Activated naive CD4-positive, alpha-beta T cell treated with anti-CD3 and anti-CD28 coated beads, Interleukin-2, amount 50 U/mL, for 24 hours (primary cell): ENCODE measurements at regions not wholly inside any gene's neighbourhood (a gene's known extent, or its start where the extent isn't known, plus 50 kb on each side); places are given as distances from the start of the nearest gene placed in this dataset.
"Not testable (repeated sequence)": the region's sequence is repeated elsewhere in the genome, so short reads cannot be mapped to it uniquely, and the experiment has no call there.

Experiments
- H3K27ac Mint-ChIP-seq: one replicate; pipeline ENCODE4 v1.8.0; 2021; ENCODE audit warnings: mild to moderate bottlenecking, mixed read lengths
- H3K27me3 Mint-ChIP-seq: one replicate; pipeline ENCODE4 v1.8.0; 2021; ENCODE audit warnings: mixed read lengths
- H3K36me3 Mint-ChIP-seq: one replicate; pipeline ENCODE4 v1.8.0; 2021; ENCODE audit warnings: mixed read lengths
- H3K4me1 Mint-ChIP-seq: one replicate; pipeline ENCODE4 v1.8.0; 2021; ENCODE audit warnings: mixed read lengths
- H3K4me3 Mint-ChIP-seq: one replicate; pipeline ENCODE4 v1.8.0; 2021; ENCODE audit warnings: mild to moderate bottlenecking, mixed read lengths
- H3K9me3 Mint-ChIP-seq: one replicate; pipeline ENCODE4 v1.8.0; 2021; ENCODE audit warnings: mixed read lengths

DNA sequence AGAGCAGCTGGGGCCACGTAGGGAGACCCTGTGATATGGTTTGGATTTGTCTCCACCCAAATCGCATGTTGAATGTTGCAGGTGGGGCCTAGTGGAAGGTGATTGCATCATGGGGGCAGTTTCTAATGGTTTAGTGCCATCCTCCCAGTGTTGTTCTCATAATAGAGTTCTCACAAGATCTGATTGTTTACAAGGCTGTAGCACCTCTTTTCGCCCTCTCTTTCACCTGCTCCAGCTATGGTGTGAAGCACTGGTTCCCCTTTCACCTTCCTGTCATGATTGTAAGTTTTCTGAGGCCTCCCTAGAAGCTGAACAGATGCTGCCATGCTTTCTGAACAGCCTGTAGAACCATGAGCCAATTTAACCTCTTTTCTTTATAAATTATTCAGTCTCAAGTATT lies 198.9 kb upstream of the CBLB start:
- no peak overlapping the region for H3K27ac Mint-ChIP-seq
- H3K9me3 Mint-ChIP-seq, result peaks cover 17% of the 10 kb centered on the region
- H3K4me1 Mint-ChIP-seq, result peaks cover 10% of the 10 kb centered on the region
- peaks cover 2% of the 10 kb centered on the region for H3K36me3 Mint-ChIP-seq
- H3K27me3 Mint-ChIP-seq, result no peaks in the 10 kb centered on the region
- no peak overlapping the region for H3K4me3 Mint-ChIP-seq

DNA sequence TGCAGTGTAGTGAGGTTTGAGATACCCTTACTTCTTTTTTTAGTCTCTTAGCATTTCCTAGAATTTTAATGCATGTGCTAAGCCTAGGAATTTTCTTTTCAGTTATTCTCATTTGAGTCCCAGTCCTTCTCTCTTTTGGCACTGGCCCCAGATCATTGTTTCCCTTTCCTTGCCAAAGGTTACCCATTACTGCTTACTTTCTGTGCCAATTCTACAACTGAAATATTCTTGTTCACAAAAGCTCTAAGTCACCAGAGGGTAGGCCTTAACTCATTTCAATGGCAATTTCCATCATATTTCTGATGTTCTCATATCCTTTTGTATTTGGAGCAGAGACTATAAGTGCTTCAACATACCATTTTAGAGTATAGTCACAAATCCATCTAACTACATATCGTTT lies 199.6 kb upstream of the CBLB start:
- Mint-ChIP-seq H3K4me3 (peak overlapping the region; percentile 35), H3K9me3 (peaks cover 17% of the 10 kb centered on the region), H3K4me1 (peaks cover 10% of the 10 kb centered on the region), H3K36me3 (peaks cover 2% of the 10 kb centered on the region), H3K27ac (peak overlapping the region; percentile 56), H3K27me3 (no peaks in the 10 kb centered on the region)

DNA sequence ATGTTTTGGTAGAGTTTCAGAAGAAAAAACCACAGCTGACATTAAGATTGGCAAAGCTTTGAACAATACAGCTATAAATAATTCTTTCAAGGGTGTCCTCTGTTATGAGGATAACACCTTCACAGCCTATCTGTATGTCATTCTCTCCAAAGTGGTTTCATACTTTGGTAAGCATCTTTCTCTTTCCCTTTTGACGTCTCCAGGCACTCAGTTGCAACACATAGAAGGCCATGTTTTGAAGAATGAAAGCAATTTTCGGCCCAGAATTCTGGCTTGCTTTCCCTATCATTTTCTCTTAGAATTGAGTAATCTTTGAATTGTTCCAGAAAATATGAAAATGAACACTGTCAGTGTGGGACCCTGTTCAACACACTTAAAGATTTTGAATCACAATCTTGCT lies 200.0 kb upstream of the CBLB start:
- no peaks in the 10 kb centered on the region for H3K27me3 Mint-ChIP-seq
- H3K4me1 Mint-ChIP-seq, result peaks cover 10% of the 10 kb centered on the region
- H3K27ac Mint-ChIP-seq, result peak overlapping the region; percentile 56
- H3K36me3 Mint-ChIP-seq, result peaks cover 2% of the 10 kb centered on the region
- peak overlapping the region; percentile 35 for H3K4me3 Mint-ChIP-seq
- peaks cover 14% of the 10 kb centered on the region for H3K9me3 Mint-ChIP-seq

DNA sequence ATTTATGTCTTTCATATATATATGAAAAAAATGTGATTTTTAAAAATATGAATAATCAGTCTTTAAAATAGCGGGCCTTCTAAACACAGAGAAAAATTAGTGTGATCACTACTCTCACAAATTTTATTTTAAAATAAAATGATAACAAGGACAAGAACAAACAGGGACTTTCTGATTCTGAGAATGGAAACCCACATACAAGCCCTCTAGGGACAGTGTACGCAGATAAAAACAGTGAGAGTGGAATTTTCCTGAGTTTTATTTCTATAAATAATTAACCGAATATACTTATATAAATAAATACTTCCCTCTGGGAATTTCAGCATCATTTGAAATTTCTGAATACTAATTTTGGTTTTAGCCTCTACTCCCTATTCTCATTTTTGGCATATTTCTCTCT lies 201.4 kb upstream of the CBLB start:
- Mint-ChIP-seq H3K4me3 (no peak overlapping the region), H3K36me3 (peaks cover 2% of the 10 kb centered on the region), H3K9me3 (peaks cover 9% of the 10 kb centered on the region), H3K27me3 (no peaks in the 10 kb centered on the region), H3K4me1 (peaks cover 10% of the 10 kb centered on the region), H3K27ac (peak overlapping the region; percentile 83)

DNA sequence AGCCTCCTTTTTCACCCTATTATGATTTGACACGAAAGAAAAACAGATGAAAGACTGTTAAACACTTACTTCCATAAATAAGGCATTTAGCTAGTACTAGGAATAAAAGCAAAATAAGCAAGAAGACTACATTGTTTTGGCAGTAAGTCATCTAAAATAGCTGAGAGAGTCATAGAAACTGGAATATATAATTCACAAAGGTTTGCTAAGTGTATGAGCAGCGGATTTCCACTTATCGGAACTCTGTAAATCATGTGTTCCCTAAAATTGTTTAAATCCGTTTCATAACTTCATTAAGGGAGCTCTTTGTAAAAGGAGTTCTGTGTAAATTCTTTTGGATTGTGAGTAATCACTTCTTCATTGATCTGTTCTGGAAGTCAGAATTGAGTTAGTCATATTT lies 202.5 kb upstream of the CBLB start:
- peaks cover 9% of the 10 kb centered on the region for H3K9me3 Mint-ChIP-seq
- H3K36me3 Mint-ChIP-seq, result peaks cover 2% of the 10 kb centered on the region
- peaks cover 10% of the 10 kb centered on the region for H3K4me1 Mint-ChIP-seq
- no peak overlapping the region for H3K27ac Mint-ChIP-seq
- H3K4me3 Mint-ChIP-seq, result no peak overlapping the region
- H3K27me3 Mint-ChIP-seq, result no peaks in the 10 kb centered on the region

DNA sequence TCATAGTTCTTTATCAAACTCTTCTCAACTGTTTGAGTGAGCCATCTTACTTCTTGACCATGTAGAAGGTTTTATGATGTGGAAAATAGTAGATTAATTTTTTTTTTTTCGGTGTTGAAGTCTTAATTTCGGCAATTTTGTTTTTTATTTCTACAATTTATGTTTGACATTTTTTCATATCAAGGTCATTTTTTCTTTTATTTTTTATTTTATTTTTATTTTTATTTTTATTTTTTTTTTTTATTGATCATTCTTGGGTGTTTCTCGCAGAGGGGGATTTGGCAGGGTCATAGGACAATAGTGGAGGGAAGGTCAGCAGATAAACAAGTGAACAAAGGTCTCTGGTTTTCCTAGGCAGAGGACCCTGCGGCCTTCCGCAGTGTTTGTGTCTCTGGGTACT lies 203.8 kb upstream of the CBLB start:
- H3K36me3 Mint-ChIP-seq, H3K4me3 Mint-ChIP-seq, H3K27ac Mint-ChIP-seq, H3K9me3 Mint-ChIP-seq, H3K4me1 Mint-ChIP-seq, H3K27me3 Mint-ChIP-seq: not testable (repeated sequence)

DNA sequence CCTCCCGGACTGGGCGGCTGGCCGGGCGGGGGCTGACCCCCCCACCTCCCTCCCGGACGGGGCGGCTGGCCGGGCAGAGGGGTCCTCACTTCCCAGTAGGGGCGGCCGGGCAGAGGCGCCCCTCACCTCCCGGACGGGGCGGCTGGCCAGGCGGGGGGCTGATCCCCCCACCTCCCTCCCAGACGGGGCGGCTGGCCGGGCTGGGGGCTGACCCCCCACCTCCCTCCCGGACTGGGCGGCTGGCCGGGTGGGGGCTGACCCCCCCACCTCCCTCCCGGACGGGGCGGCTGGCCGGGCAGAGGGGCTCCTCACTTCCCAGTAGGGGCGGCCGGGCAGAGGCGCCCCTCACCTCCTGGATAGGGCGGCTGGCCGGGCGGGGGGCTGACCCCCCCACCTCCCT lies 205.0 kb upstream of the CBLB start:
- not testable (repeated sequence) for H3K4me1 Mint-ChIP-seq, H3K4me3 Mint-ChIP-seq, H3K27me3 Mint-ChIP-seq, H3K27ac Mint-ChIP-seq, H3K9me3 Mint-ChIP-seq, H3K36me3 Mint-ChIP-seq

DNA sequence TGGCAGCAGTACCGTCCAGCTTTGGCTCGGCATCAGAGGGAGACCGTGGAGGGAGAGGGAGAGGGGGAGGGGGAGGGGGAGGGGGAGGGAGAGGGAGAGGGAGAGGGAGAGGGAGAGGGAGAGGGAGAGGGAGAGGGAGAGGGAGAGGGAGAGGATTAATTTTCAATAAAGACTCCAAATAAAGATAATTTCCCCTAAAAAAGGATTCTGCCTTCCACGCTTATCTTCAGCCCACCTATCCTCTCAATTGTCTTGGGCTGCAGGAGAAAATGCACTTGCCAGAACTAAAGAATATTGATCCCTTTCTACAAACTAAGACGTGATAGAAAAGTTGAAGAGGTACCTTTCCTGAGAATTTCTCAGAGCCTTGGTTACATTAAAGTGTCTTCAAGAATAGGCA lies 206.9 kb upstream of the CBLB start:
- not testable (repeated sequence) for H3K4me1 Mint-ChIP-seq, H3K27ac Mint-ChIP-seq, H3K27me3 Mint-ChIP-seq, H3K4me3 Mint-ChIP-seq, H3K9me3 Mint-ChIP-seq, H3K36me3 Mint-ChIP-seq

DNA sequence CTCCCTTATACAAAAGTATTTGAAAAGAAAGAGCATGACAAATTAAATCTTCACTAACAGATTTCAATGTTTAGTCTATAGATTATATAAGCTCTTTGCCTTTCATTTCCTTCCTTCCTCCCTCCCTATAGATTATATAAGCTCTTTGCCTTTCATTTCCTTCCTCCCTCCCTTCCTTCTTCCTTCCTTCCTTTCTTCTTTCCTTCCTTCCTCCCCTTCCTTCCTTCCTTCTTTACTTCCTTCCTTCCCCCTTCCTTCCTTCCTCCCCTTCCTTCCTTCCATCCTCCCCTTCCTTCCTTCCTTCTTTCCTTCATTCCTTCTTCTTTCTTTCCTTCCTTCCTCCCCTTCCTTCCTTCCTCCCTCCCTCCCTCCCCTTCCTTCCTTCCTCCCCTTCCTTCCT lies 209.8 kb upstream of the CBLB start:
- H3K27ac Mint-ChIP-seq, result no peak overlapping the region
- H3K36me3 Mint-ChIP-seq, result no peaks in the 10 kb centered on the region
- no peak overlapping the region for H3K4me3 Mint-ChIP-seq
- H3K4me1 Mint-ChIP-seq, result peaks cover 3% of the 10 kb centered on the region
- H3K9me3 Mint-ChIP-seq, result no peaks in the 10 kb centered on the region
- H3K27me3 Mint-ChIP-seq, result no peaks in the 10 kb centered on the region

DNA sequence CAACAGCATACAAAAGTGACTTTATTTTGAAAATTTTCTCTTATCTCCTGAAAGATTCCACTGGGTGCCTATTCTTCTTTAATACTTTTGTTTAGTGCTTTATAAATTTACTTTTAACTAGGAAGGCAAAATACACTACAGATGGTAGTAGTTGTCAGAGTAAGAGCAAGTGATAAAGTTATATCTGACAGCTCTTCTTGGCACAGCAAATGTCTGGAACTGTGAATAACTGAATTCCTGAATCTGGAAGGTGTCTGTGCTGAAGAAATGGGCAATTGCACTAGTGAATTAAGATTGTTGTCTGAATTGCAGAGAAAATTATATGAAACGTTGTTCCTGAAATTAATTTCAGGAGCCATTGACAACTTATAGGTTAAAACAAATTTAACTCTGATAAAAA lies 213.8 kb upstream of the CBLB start:
- H3K27me3 Mint-ChIP-seq, result no peaks in the 10 kb centered on the region
- H3K36me3 Mint-ChIP-seq, result no peaks in the 10 kb centered on the region
- H3K4me3 Mint-ChIP-seq, result no peak overlapping the region
- peaks cover 3% of the 10 kb centered on the region for H3K4me1 Mint-ChIP-seq
- no peak overlapping the region for H3K27ac Mint-ChIP-seq
- no peaks in the 10 kb centered on the region for H3K9me3 Mint-ChIP-seq

DNA sequence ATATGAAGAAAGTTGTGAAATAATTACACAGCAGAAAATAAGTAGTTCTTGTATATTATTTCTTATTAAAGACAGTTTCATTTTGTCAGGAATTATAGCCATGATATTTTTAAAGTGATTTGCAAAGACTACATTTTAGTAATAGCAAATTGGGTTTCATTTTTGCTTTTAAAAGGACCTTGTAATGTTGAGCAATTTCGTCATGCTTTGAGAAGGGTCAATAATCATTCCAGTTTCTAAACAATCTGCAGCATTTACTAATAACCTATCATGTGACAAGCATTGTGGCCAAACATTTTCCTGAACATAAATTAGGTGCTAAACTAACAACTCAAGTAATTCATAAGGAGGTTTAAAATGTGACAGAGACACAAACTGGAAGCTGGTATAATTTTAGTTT lies 214.4 kb upstream of the CBLB start:
- Mint-ChIP-seq H3K27ac (no peak overlapping the region), H3K4me1 (peaks cover 3% of the 10 kb centered on the region), H3K36me3 (no peaks in the 10 kb centered on the region), H3K9me3 (no peaks in the 10 kb centered on the region), H3K4me3 (no peak overlapping the region), H3K27me3 (no peaks in the 10 kb centered on the region)

DNA sequence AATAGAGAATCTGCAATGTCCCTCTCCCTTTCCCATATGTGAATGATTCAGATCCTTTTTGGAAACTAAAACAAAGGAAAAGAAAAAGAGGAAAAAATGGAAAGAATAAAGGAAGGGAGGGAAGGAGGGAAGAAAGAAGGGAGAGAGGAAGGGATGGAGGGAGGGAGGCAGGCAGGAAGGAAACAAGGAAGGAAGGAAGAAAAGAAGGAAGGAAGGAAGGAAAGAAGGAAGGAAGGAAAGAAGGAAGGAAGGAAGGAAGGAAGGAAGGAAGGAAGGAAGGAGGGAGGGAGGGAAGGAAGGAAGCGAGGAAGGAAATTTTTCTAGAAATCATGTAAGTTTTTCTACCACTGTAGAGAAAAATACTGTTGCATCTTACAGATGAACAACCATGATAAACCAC lies 215.0 kb upstream of the CBLB start:
- peaks cover 3% of the 10 kb centered on the region for H3K4me1 Mint-ChIP-seq
- no peaks in the 10 kb centered on the region for H3K9me3 Mint-ChIP-seq
- no peak overlapping the region for H3K27ac Mint-ChIP-seq
- no peak overlapping the region for H3K4me3 Mint-ChIP-seq
- no peaks in the 10 kb centered on the region for H3K27me3 Mint-ChIP-seq
- no peaks in the 10 kb centered on the region for H3K36me3 Mint-ChIP-seq

DNA sequence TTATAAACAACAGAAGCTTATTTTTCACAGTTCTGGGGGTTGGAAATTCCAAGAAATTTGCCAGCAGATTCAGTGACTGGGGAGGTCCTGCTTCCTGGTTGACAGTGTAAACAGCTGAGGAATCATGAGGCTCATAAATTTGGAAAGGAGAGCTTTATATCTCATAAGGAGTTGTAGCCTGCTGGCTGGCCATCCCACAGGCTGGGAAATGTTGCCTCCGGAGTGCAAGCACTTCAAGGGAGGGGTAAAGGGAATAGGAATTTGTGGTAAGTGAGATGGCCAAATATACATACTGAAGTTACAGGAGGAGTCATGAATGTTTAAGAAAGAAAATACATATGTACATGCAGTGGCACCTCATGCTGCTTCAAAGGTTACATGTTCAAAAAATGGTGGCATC lies 217.2 kb upstream of the CBLB start:
- Mint-ChIP-seq H3K27ac (no peak overlapping the region), H3K4me1 (peaks cover 3% of the 10 kb centered on the region), H3K4me3 (no peak overlapping the region), H3K9me3 (no peaks in the 10 kb centered on the region), H3K36me3 (no peaks in the 10 kb centered on the region), H3K27me3 (no peaks in the 10 kb centered on the region)

DNA sequence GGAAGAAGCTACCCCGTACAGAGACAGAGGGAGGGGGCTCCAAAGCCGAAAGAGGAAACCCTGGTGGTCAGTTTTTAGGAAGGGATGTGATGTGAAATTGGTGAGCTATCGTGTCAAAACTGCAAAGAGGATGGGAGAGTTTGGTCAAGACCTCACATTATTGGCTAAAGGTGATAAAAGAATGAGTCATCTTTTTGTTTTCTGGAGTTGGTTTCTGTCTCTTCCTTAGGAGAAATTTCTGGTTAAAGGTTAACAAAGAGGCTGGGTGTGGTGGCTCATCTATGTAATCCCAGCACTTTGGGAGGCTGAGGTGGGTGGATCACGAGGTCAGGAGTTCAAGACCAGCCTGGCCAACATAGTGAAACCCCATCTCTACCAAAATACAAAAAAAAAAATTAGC lies 217.8 kb upstream of the CBLB start:
- Mint-ChIP-seq H3K27ac (no peak overlapping the region), H3K36me3 (no peaks in the 10 kb centered on the region), H3K27me3 (no peaks in the 10 kb centered on the region), H3K4me1 (peaks cover 3% of the 10 kb centered on the region), H3K9me3 (no peaks in the 10 kb centered on the region), H3K4me3 (no peak overlapping the region)

DNA sequence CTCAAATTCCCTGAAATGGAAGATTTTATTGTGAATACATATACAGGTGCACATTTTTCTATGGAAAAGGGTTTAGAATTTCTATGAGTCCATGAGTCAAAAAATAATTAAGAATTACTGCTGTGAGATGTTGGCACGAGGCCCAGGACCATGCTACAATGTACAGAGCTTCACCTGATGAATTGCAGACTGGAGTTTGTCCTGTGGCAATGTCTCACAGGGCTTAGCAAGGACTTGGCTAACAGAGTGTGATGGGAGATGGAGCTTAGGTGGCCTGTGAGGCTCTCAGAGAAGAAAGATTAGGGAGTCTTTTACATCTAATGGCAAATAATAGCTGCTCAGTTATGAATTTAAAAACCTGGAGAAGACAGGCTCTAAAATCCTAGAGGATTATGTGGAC lies 219.5 kb upstream of the CBLB start:
- Mint-ChIP-seq H3K4me1 (peaks cover 1% of the 10 kb centered on the region), H3K4me3 (no peak overlapping the region), H3K9me3 (no peaks in the 10 kb centered on the region), H3K27me3 (no peaks in the 10 kb centered on the region), H3K27ac (no peak overlapping the region), H3K36me3 (no peaks in the 10 kb centered on the region)

DNA sequence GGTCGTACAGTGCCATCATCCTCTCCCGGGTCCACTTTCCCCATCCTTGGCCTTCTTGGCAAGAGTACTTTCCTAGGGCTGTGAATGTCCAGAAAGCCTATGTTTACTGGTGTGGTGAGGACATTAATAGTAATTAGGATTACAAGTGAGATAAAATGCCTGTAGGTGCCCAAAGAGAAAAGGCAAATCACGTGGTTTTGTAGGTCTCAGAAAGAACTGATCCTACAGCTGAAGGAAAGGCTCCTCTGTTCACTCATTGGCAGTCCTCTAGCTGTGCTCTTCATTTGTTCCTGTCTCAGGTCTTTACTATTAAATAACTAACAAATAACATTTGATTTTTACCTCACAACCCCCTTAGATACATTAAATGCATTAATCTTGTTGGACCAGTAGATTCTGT lies 220.1 kb upstream of the CBLB start:
- Mint-ChIP-seq H3K27ac (peak overlapping the region; percentile 10), H3K36me3 (no peaks in the 10 kb centered on the region), H3K27me3 (no peaks in the 10 kb centered on the region), H3K9me3 (no peaks in the 10 kb centered on the region), H3K4me3 (no peak overlapping the region), H3K4me1 (peaks cover 7% of the 10 kb centered on the region)

DNA sequence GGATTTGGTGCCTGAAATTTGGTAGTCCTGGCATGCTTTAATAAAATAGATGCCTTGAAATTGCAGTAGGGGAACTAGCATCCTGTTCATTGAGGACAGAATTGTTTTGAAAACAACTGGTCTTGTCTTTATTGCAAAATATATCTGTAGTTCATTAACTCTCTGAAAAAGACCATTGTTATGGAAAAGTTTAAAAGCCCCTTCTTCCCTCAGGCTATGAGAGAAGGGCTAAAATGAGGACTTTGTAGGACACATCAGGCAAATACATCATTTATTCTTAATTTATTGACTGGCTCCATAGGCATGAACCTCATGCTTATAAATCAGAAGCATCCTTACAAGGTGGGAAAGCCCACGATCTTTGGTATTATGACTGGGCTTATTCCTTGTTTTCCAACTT lies 221.0 kb upstream of the CBLB start:
- no peaks in the 10 kb centered on the region for H3K36me3 Mint-ChIP-seq
- H3K4me3 Mint-ChIP-seq, result no peak overlapping the region
- H3K27me3 Mint-ChIP-seq, result no peaks in the 10 kb centered on the region
- H3K4me1 Mint-ChIP-seq, result peaks cover 12% of the 10 kb centered on the region
- H3K9me3 Mint-ChIP-seq, result no peaks in the 10 kb centered on the region
- H3K27ac Mint-ChIP-seq, result no peak overlapping the region

DNA sequence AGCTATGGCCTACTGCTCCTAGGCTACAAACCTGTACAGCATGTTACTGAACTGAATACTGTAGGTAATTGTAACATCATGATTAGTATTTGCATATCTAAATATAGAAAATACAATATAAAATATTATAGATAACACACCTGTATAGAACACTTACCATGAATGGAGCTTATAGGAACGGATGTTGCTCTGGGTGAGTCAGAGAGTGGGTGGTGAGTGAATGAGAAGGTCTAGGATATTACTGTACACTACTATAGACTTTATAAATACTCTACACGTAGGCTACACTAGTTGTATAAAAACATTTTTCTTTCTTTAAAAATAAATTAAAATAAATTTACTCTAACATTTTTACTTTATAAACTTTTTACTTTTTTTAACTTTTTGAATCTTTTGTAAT lies 224.0 kb upstream of the CBLB start:
- Mint-ChIP-seq H3K4me1 (peaks cover 15% of the 10 kb centered on the region), H3K9me3 (no peaks in the 10 kb centered on the region), H3K27me3 (no peaks in the 10 kb centered on the region), H3K4me3 (no peak overlapping the region), H3K36me3 (no peaks in the 10 kb centered on the region), H3K27ac (no peak overlapping the region)
